MM.1S (cell line): ENCODE measurements at regions not wholly inside any gene's neighbourhood (a gene's known extent, or its start where the extent isn't known, plus 50 kb on each side); places are given as distances from the start of the nearest gene placed in this dataset.

Experiments used
- EZH2 ChIP-seq: fragments of 300-600 bp; sonication (generic); optimal IDR thresholded peaks from 2 replicates; pipeline ENCODE3; 2017; ENCODE audit warnings: low read depth, mild to moderate bottlenecking, antibody characterized with exemption, low read length, mixed read lengths
- EZH2phosphoT487 ChIP-seq: fragments of 300-600 bp; sonication (generic); IDR thresholded peaks from 2 replicates; pipeline ENCODE4 v1.6.1; 2018; ENCODE audit warnings: antibody characterized with exemption, low read length
- TF ChIP-seq, protein P1 (sequence below): fragments of 300-600 bp; sonication (generic); IDR thresholded peaks from 2 replicates; pipeline ENCODE4 v1.5.1; 2016; ENCODE audit warnings: antibody characterized with exemption, low read length, mixed read lengths

DNA sequence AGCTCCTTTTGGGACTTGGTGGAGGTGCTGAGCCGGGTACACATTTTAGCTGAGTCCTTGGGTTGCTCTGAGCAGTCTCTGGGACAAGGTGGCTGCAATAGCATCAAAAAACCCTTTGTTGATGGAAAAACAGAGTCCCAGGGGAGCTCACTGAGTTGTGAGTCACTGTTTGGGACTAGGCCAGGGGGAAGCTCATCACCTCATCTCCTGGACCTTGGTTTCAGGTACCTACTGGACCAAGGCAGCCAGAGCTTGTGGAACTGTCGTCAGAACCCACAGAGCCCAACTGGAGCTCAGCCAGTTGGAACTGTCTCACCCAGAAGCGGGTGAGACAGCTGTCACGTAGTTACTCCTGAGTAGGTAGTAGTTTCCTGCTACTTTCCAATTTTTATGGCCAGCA, 146.7 kb downstream of the HLX start:
- TF ChIP-seq, protein P1, sequence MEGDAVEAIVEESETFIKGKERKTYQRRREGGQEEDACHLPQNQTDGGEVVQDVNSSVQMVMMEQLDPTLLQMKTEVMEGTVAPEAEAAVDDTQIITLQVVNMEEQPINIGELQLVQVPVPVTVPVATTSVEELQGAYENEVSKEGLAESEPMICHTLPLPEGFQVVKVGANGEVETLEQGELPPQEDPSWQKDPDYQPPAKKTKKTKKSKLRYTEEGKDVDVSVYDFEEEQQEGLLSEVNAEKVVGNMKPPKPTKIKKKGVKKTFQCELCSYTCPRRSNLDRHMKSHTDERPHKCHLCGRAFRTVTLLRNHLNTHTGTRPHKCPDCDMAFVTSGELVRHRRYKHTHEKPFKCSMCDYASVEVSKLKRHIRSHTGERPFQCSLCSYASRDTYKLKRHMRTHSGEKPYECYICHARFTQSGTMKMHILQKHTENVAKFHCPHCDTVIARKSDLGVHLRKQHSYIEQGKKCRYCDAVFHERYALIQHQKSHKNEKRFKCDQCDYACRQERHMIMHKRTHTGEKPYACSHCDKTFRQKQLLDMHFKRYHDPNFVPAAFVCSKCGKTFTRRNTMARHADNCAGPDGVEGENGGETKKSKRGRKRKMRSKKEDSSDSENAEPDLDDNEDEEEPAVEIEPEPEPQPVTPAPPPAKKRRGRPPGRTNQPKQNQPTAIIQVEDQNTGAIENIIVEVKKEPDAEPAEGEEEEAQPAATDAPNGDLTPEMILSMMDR = no peak
- TF ChIP-seq EZH2phosphoT487 (no peak), EZH2 (no peak)
